ENCODE measurements at regions not wholly inside any gene's neighbourhood (a gene's known extent, or its start where the extent isn't known, plus 50 kb on each side); places are given as distances from the start of the nearest gene placed in this dataset.
A peak's percentile ranks its signal among the peaks of the same experiment; 100 is the strongest.

- Histone ChIP-seq H2BK120ac (ENCODE audit: insufficient read depth, low read length, poor library complexity) (no peak overlapping the region), H4K91ac (ENCODE audit: low read depth, low read length) (no peak overlapping the region), H3K9ac (ENCODE audit: low read length) (no peak overlapping the region), H2AK5ac (ENCODE audit: low read length) (no peak overlapping the region), H3K9me3 (ENCODE audit: insufficient read depth, low read depth, low read length) (no peaks in the 10 kb centered on the region), H3K27ac (ENCODE audit: low read depth, low read length) (no peak overlapping the region), H4K12ac (ENCODE audit: low read depth, low read length) (no peak overlapping the region), H3K23ac (ENCODE audit: low read length) (no peak overlapping the region), H2BK5ac (ENCODE audit: low read depth, low read length, poor library complexity) (no peak overlapping the region), H3K79me1 (ENCODE audit: low read length) (no peaks in the 10 kb centered on the region), H2BK12ac (ENCODE audit: low read length) (no peak overlapping the region), H3K4me1 (ENCODE audit: control insufficient read depth in 1 of 2, insufficient read depth in 2 of 2, low read length in 2 of 2) (no peaks in the 10 kb centered on the region), H3K79me2 (ENCODE audit: control insufficient read depth, insufficient read depth, low read length, poor library complexity) (no peaks in the 10 kb centered on the region), H3K4ac (ENCODE audit: low read depth, low read length) (no peak overlapping the region), H4K8ac (ENCODE audit: low read depth, low read length) (no peak overlapping the region), H2AFZ (ENCODE audit: insufficient read depth, low read length, poor library complexity) (no peak overlapping the region), H3K4me3 (ENCODE audit: low read depth, low read length) (no peak overlapping the region), H3K18ac (ENCODE audit: low read length) (no peak overlapping the region), H3K4me2 (ENCODE audit: low read length) (no peak overlapping the region), H3K36me3 (ENCODE audit: control insufficient read depth in 1 of 2, insufficient read depth in 2 of 2, low read length in 2 of 2) (no peaks in the 10 kb centered on the region), H3K27me3 (ENCODE audit: insufficient read depth, low read length) (no peaks in the 10 kb centered on the region), H3K14ac (ENCODE audit: low read length) (no peak overlapping the region)
- WGBS (ENCODE audit: extremely low coverage, insufficient coverage, insufficient read length): no CpG with 5 or more reads among the region's 5 CpGs
- DNase-seq: no peak
These were observed 199.7 kb downstream of the CHD9NB start for GRCh38 chr16:52852978-52853377.

- Histone ChIP-seq H3K4ac (ENCODE audit: low read depth, low read length) (no peak overlapping the region), H4K91ac (ENCODE audit: low read depth, low read length) (no peak overlapping the region), H3K4me3 (ENCODE audit: low read depth, low read length) (no peak overlapping the region), H2AFZ (ENCODE audit: insufficient read depth, low read length, poor library complexity) (no peak overlapping the region), H3K18ac (ENCODE audit: low read length) (no peak overlapping the region), H3K23ac (ENCODE audit: low read length) (no peak overlapping the region), H3K36me3 (ENCODE audit: control insufficient read depth in 1 of 2, insufficient read depth in 2 of 2, low read length in 2 of 2) (no peaks in the 10 kb centered on the region), H3K79me1 (ENCODE audit: low read length) (no peaks in the 10 kb centered on the region), H3K9ac (ENCODE audit: low read length) (no peak overlapping the region), H2BK5ac (ENCODE audit: low read depth, low read length, poor library complexity) (no peak overlapping the region), H2BK12ac (ENCODE audit: low read length) (no peak overlapping the region), H3K14ac (ENCODE audit: low read length) (no peak overlapping the region), H2BK120ac (ENCODE audit: insufficient read depth, low read length, poor library complexity) (no peak overlapping the region), H4K8ac (ENCODE audit: low read depth, low read length) (no peak overlapping the region), H3K4me1 (ENCODE audit: control insufficient read depth in 1 of 2, insufficient read depth in 2 of 2, low read length in 2 of 2) (no peaks in the 10 kb centered on the region), H3K27me3 (ENCODE audit: insufficient read depth, low read length) (no peaks in the 10 kb centered on the region), H3K4me2 (ENCODE audit: low read length) (no peak overlapping the region), H4K12ac (ENCODE audit: low read depth, low read length) (no peak overlapping the region), H3K9me3 (ENCODE audit: insufficient read depth, low read depth, low read length) (no peaks in the 10 kb centered on the region), H3K27ac (ENCODE audit: low read depth, low read length) (no peak overlapping the region), H3K79me2 (ENCODE audit: control insufficient read depth, insufficient read depth, low read length, poor library complexity) (no peaks in the 10 kb centered on the region), H2AK5ac (ENCODE audit: low read length) (no peak overlapping the region)
- DNase-seq: no peak
- no CpG with 5 or more reads among the region's 1 CpG for WGBS (ENCODE audit: extremely low coverage, insufficient coverage, insufficient read length)
These were observed 201.4 kb downstream of the CHD9NB start for GRCh38 chr16:52851211-52851740.

GRCh38 chr16:52843381-52843780, 209.3 kb downstream of the CHD9NB start:
- H2AK5ac ChIP-seq (ENCODE audit: low read length): no peak overlapping the region
- H3K79me2 ChIP-seq (ENCODE audit: control insufficient read depth, insufficient read depth, low read length, poor library complexity): no peaks in the 10 kb centered on the region

GRCh38 chr16:52837251-52837650, 215.4 kb downstream of the CHD9NB start:
- Histone ChIP-seq H3K79me1 (ENCODE audit: low read length) (no peaks in the 10 kb centered on the region), H4K12ac (ENCODE audit: low read depth, low read length) (no peak overlapping the region), H3K9me3 (ENCODE audit: insufficient read depth, low read depth, low read length) (no peaks in the 10 kb centered on the region), H4K8ac (ENCODE audit: low read depth, low read length) (no peak overlapping the region), H3K79me2 (ENCODE audit: control insufficient read depth, insufficient read depth, low read length, poor library complexity) (no peaks in the 10 kb centered on the region), H4K91ac (ENCODE audit: low read depth, low read length) (no peak overlapping the region), H3K23ac (ENCODE audit: low read length) (peak overlapping the region; percentile 89), H3K4me3 (ENCODE audit: low read depth, low read length) (no peak overlapping the region), H3K4me2 (ENCODE audit: low read length) (no peak overlapping the region), H3K4ac (ENCODE audit: low read depth, low read length) (no peak overlapping the region), H2AK5ac (ENCODE audit: low read length) (no peak overlapping the region), H3K4me1 (ENCODE audit: control insufficient read depth in 1 of 2, insufficient read depth in 2 of 2, low read length in 2 of 2) (no peaks in the 10 kb centered on the region), H3K27me3 (ENCODE audit: insufficient read depth, low read length) (no peaks in the 10 kb centered on the region), H3K14ac (ENCODE audit: low read length) (no peak overlapping the region), H2BK12ac (ENCODE audit: low read length) (no peak overlapping the region), H2AFZ (ENCODE audit: insufficient read depth, low read length, poor library complexity) (no peak overlapping the region), H2BK120ac (ENCODE audit: insufficient read depth, low read length, poor library complexity) (no peak overlapping the region), H2BK5ac (ENCODE audit: low read depth, low read length, poor library complexity) (no peak overlapping the region), H3K36me3 (ENCODE audit: control insufficient read depth in 1 of 2, insufficient read depth in 2 of 2, low read length in 2 of 2) (no peaks in the 10 kb centered on the region), H3K18ac (ENCODE audit: low read length) (no peak overlapping the region), H3K9ac (ENCODE audit: low read length) (no peak overlapping the region), H3K27ac (ENCODE audit: low read depth, low read length) (no peak overlapping the region)
- no CpG with 5 or more reads among the region's 3 CpGs for WGBS (ENCODE audit: extremely low coverage, insufficient coverage, insufficient read length)
- DNase-seq: no peak

More at GRCh38 chr16:52843381-52843780, 209.3 kb downstream of the CHD9NB start:
- no peak overlapping the region for H2BK5ac ChIP-seq (ENCODE audit: low read depth, low read length, poor library complexity)
- H3K27me3 ChIP-seq (ENCODE audit: insufficient read depth, low read length): no peaks in the 10 kb centered on the region
- no peak overlapping the region for H3K18ac ChIP-seq (ENCODE audit: low read length)
- H3K9me3 ChIP-seq (ENCODE audit: insufficient read depth, low read depth, low read length): no peaks in the 10 kb centered on the region
- H2AFZ ChIP-seq (ENCODE audit: insufficient read depth, low read length, poor library complexity): no peak overlapping the region
- no peak overlapping the region for H4K91ac ChIP-seq (ENCODE audit: low read depth, low read length)
- no peak overlapping the region for H3K23ac ChIP-seq (ENCODE audit: low read length)
- no peak overlapping the region for H3K14ac ChIP-seq (ENCODE audit: low read length)
- no peak overlapping the region for H2BK120ac ChIP-seq (ENCODE audit: insufficient read depth, low read length, poor library complexity)
- no peaks in the 10 kb centered on the region for H3K4me1 ChIP-seq (ENCODE audit: control insufficient read depth in 1 of 2, insufficient read depth in 2 of 2, low read length in 2 of 2)
- H3K27ac ChIP-seq (ENCODE audit: low read depth, low read length): no peak overlapping the region
- H3K4ac ChIP-seq (ENCODE audit: low read depth, low read length): no peak overlapping the region
- no peak overlapping the region for H4K12ac ChIP-seq (ENCODE audit: low read depth, low read length)
- H4K8ac ChIP-seq (ENCODE audit: low read depth, low read length): no peak overlapping the region
- H3K79me1 ChIP-seq (ENCODE audit: low read length): no peaks in the 10 kb centered on the region
- H3K4me3 ChIP-seq (ENCODE audit: low read depth, low read length): no peak overlapping the region
- no peak overlapping the region for H3K4me2 ChIP-seq (ENCODE audit: low read length)
- H2BK12ac ChIP-seq (ENCODE audit: low read length): no peak overlapping the region
- DNase-seq: no peak
- H3K36me3 ChIP-seq (ENCODE audit: control insufficient read depth in 1 of 2, insufficient read depth in 2 of 2, low read length in 2 of 2): no peaks in the 10 kb centered on the region
- no peak overlapping the region for H3K9ac ChIP-seq (ENCODE audit: low read length)
